ENCODE measurements at regions not wholly inside any gene's neighbourhood (a gene's known extent, or its start where the extent isn't known, plus 50 kb on each side); places are given as distances from the start of the nearest gene placed in this dataset.

DNA sequence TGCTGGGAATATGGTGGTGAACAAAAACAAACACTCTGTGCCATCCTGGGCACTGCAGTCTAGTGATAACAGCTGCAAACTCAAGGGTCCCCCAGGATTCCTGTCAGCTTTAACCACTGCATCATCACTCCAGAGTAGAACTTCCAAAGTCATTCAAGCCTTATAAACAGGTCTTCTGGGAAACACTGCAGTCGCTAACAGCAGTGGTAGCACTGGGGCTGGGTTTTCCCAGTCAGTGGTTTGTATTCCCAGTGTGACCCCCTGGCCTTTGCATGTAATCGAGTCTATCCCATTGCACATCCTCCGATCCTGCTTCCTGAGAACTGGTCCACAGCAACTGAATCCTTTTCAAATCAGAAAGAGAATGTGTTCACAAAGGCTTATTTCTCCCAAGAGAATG lies 623.5 kb downstream of the EDEM1 start:
- 27% methylated on average over 3 of the region's 3 CpGs for WGBS (ENCODE audit: missing lambda C conversion rate)
- Histone ChIP-seq H3K4me3 (no peak overlapping the region), H3K4me2 (no peak overlapping the region), H3K4me1 (no peaks in the 10 kb centered on the region), H3K27ac (no peak overlapping the region), H3K9me3 (no peaks in the 10 kb centered on the region)
- FAIRE-seq (no peak), ATAC-seq (no peak), DNase-seq (ENCODE audit: low read depth in 1 of 2, low spot score in 1 of 2) (no peak)
- no peak for TF ChIP-seq ZFP36 (IDR thresholded peaks at IDR 0.05; ENCODE audit: borderline replicate concordance, partially characterized antibody)
- no peak for TF ChIP-seq HOXA7 (CRISPR knock-in tag; IDR thresholded peaks at IDR 0.05)
- no peak for TF ChIP-seq RARB (CRISPR knock-in tag; IDR thresholded peaks at IDR 0.05)
- no peak for TF ChIP-seq ZSCAN20 (CRISPR knock-in tag; IDR thresholded peaks at IDR 0.05)
- TF ChIP-seq NFE2L2 (conservative IDR thresholded peaks at IDR 0.05; ENCODE audit: low read length) = no peak
- no peak for TF ChIP-seq JUNB (IDR thresholded peaks at IDR 0.05)
- TF ChIP-seq SMC3 (IDR thresholded peaks at IDR 0.05) = no peak
- TF ChIP-seq NR3C1 (IDR thresholded peaks at IDR 0.05) = no peak
- TF ChIP-seq GATA3 (IDR thresholded peaks at IDR 0.05; ENCODE audit: borderline replicate concordance) = no peak
- TF ChIP-seq TFCP2L1 (CRISPR knock-in tag; IDR thresholded peaks at IDR 0.05) = no peak
- no peak for TF ChIP-seq ESRRA (IDR thresholded peaks at IDR 0.05; ENCODE audit: borderline replicate concordance, low read length)
- TF ChIP-seq, protein P1, sequence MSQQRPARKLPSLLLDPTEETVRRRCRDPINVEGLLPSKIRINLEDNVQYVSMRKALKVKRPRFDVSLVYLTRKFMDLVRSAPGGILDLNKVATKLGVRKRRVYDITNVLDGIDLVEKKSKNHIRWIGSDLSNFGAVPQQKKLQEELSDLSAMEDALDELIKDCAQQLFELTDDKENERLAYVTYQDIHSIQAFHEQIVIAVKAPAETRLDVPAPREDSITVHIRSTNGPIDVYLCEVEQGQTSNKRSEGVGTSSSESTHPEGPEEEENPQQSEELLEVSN (IDR thresholded peaks at IDR 0.05; ENCODE audit: borderline replicate concordance, low read depth) = no peak
- TF ChIP-seq HOXB5 (CRISPR knock-in tag; IDR thresholded peaks at IDR 0.05) = no peak
- no peak for TF ChIP-seq BHLHE40 (IDR thresholded peaks at IDR 0.05; ENCODE audit: low read depth, low read length)
- TF ChIP-seq PHF8 (IDR thresholded peaks at IDR 0.05; ENCODE audit: borderline replicate concordance, low read depth) = no peak
- TF ChIP-seq, protein P2, sequence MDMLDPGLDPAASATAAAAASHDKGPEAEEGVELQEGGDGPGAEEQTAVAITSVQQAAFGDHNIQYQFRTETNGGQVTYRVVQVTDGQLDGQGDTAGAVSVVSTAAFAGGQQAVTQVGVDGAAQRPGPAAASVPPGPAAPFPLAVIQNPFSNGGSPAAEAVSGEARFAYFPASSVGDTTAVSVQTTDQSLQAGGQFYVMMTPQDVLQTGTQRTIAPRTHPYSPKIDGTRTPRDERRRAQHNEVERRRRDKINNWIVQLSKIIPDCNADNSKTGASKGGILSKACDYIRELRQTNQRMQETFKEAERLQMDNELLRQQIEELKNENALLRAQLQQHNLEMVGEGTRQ (IDR thresholded peaks at IDR 0.05) = no peak
- TF ChIP-seq POLR2AphosphoS2 (conservative IDR thresholded peaks at IDR 0.05; ENCODE audit: low read length) = no peak
- TF ChIP-seq EHF (CRISPR knock-in tag; IDR thresholded peaks at IDR 0.05) = no peak
- TF ChIP-seq NPAS2 (CRISPR knock-in tag; IDR thresholded peaks at IDR 0.05; ENCODE audit: borderline replicate concordance) = no peak
- TF ChIP-seq MYC (IDR thresholded peaks at IDR 0.05; ENCODE audit: borderline replicate concordance, low read length) = no peak
- CTCF ChIA-PET = no interaction called here
- POLR2A ChIA-PET = no interaction called here

DNA sequence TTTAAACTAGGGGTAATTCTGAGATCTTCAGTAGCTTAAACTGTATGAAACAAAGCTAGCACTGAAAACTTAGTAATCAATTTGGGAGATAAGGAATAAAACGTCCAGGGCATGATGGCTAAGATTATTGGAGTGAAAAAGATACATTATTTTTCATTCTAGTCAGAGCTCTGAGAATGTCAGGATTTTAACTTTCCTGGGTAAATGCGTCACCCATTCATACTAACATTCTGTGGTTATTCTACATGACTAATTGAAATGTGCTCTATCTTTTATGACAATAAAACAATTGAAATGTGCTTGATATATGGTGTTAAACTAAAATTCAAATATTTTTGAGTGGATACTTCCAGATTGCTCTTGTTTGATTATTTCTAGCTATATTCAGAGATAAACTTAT lies 626.0 kb downstream of the EDEM1 start:
- no peak overlapping the region for H3K4me2 ChIP-seq
- ATAC-seq (no peak), DNase-seq (ENCODE audit: low read depth in 1 of 2, low spot score in 1 of 2) (no peak), FAIRE-seq (no peak)
- no peaks in the 10 kb centered on the region for H3K4me1 ChIP-seq
- POLR2A ChIA-PET = no interaction called here
- 13% methylated on average over 2 of the region's 2 CpGs for WGBS (ENCODE audit: missing lambda C conversion rate)
- no peak overlapping the region for H3K27ac ChIP-seq
- CTCF ChIA-PET = no interaction called here
- H3K9me3 ChIP-seq = no peaks in the 10 kb centered on the region
- no peak overlapping the region for H3K4me3 ChIP-seq
- TF ChIP-seq FOSL2 (IDR thresholded peaks at IDR 0.05) = no peak
- TF ChIP-seq FOSL2 (CRISPR knock-in tag; IDR thresholded peaks at IDR 0.05) = no peak
- no peak for TF ChIP-seq HDAC2 (IDR thresholded peaks at IDR 0.05)
- TF ChIP-seq SMC3 (IDR thresholded peaks at IDR 0.05) = no peak
- TF ChIP-seq EHMT2 (IDR thresholded peaks at IDR 0.05; ENCODE audit: low read depth) = no peak
- no peak for TF ChIP-seq KDM1A (IDR thresholded peaks at IDR 0.05; ENCODE audit: low read depth)
- TF ChIP-seq FOSB (CRISPR knock-in tag; IDR thresholded peaks at IDR 0.05) = no peak
- no peak for TF ChIP-seq RNF2 (IDR thresholded peaks at IDR 0.05; ENCODE audit: borderline replicate concordance, low read depth)
- no peak for TF ChIP-seq HOXA7 (CRISPR knock-in tag; IDR thresholded peaks at IDR 0.05)
- no peak for TF ChIP-seq NPAS2 (CRISPR knock-in tag; IDR thresholded peaks at IDR 0.05; ENCODE audit: borderline replicate concordance)
- TF ChIP-seq GATA3 (IDR thresholded peaks at IDR 0.05; ENCODE audit: borderline replicate concordance) = no peak
- TF ChIP-seq, protein P3, sequence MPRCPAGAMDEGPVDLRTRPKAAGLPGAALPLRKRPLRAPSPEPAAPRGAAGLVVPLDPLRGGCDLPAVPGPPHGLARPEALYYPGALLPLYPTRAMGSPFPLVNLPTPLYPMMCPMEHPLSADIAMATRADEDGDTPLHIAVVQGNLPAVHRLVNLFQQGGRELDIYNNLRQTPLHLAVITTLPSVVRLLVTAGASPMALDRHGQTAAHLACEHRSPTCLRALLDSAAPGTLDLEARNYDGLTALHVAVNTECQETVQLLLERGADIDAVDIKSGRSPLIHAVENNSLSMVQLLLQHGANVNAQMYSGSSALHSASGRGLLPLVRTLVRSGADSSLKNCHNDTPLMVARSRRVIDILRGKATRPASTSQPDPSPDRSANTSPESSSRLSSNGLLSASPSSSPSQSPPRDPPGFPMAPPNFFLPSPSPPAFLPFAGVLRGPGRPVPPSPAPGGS (IDR thresholded peaks at IDR 0.05) = no peak
- no peak for TF ChIP-seq ZSCAN20 (CRISPR knock-in tag; IDR thresholded peaks at IDR 0.05)
- TF ChIP-seq, protein P1 (IDR thresholded peaks at IDR 0.05; ENCODE audit: borderline replicate concordance, low read depth) = no peak
- TF ChIP-seq ESRRA (IDR thresholded peaks at IDR 0.05; ENCODE audit: borderline replicate concordance, low read length) = no peak
- TF ChIP-seq CHD4 (IDR thresholded peaks at IDR 0.05; ENCODE audit: borderline replicate concordance) = no peak
- no peak for TF ChIP-seq ZFP36 (IDR thresholded peaks at IDR 0.05; ENCODE audit: borderline replicate concordance, partially characterized antibody)

Measured in A549 (cell line).